K562 (cell line): ENCODE measurements at regions not wholly inside any gene's neighbourhood (a gene's known extent, or its start where the extent isn't known, plus 50 kb on each side); places are given as distances from the start of the nearest gene placed in this dataset.

Experiments used
- CREB1 ChIP-seq, 2 experiments: sonication (generic) in 1 of 2; formaldehyde crosslinking in 1 of 2; IDR thresholded peaks; 2 replicates each; pipeline versions ENCODE4 v1.6.1 to v1.8.0; 2012 to 2022; ENCODE audit warnings: inconsistent platforms in 1 of 2, mild to moderate bottlenecking in 1 of 2, missing genetic modification reagents in 1 of 2, moderate library complexity in 1 of 2
- CTCF ChIP-seq, 3 experiments: IDR thresholded peaks in 2 of 3; conservative IDR thresholded peaks in 1 of 3; 2 replicates each; pipeline ENCODE4 v1.5.1; 2011 to 2012; ENCODE audit warnings: low read length in 3 of 3, mild to moderate bottlenecking in 3 of 3, control low read depth in 2 of 3, improper control_type of control experiment in 1 of 3, inconsistent platforms in 1 of 3, low read depth in 1 of 3, mixed read lengths in 1 of 3, moderate library complexity in 1 of 3; ENCODE audit not compliant: insufficient read depth in 2 of 3
- EZH2 ChIP-seq: IDR thresholded peaks from 2 replicates; pipeline ENCODE4 v1.6.1; 2012; ENCODE audit warnings: low read depth, mild to moderate bottlenecking, inconsistent platforms, low read length, borderline replicate concordance
- GATA2 ChIP-seq: sonication (generic); formaldehyde crosslinking; IDR thresholded peaks from 2 replicates; pipeline ENCODE4 v1.4.0; 2020; ENCODE audit warnings: mild to moderate bottlenecking, missing genetic modification reagents
- HNRNPLL ChIP-seq: fragments of 200-400 bp; formaldehyde crosslinking; IDR thresholded peaks from 2 replicates; pipeline ENCODE4 v1.6.1; 2017; ENCODE audit warnings: low read length, low read depth, mild to moderate bottlenecking; ENCODE audit not compliant: poor library complexity, severe bottlenecking
- NONO ChIP-seq, 2 experiments: fragments of 200-400 bp in 1 of 2; fragments of 450-650 bp in 1 of 2; formaldehyde crosslinking in 1 of 2; IDR thresholded peaks; 2 replicates each; pipeline ENCODE4 v1.6.1; 2017; ENCODE audit warnings: low read depth in 2 of 2, mild to moderate bottlenecking in 2 of 2, moderate library complexity in 2 of 2, low read length in 1 of 2
- RAD21 ChIP-seq, 2 experiments: fragments of 250-450 bp in 1 of 2; fragments of 450-650 bp in 1 of 2; sonication (Bioruptor Pico) in 1 of 2; formaldehyde crosslinking in 1 of 2; IDR thresholded peaks in 1 of 2; conservative IDR thresholded peaks in 1 of 2; 2 replicates each; pipeline versions ENCODE4 v1.4.0 to v1.8.0; 2020 to 2022; ENCODE audit warnings: mild to moderate bottlenecking in 2 of 2, moderate library complexity in 1 of 2
- TAF1 ChIP-seq: IDR thresholded peaks from 2 replicates; pipeline ENCODE4 v1.6.1; 2011; ENCODE audit warnings: mild to moderate bottlenecking, low read length, moderate library complexity; ENCODE audit not compliant: insufficient read depth, control insufficient read depth, severe bottlenecking; ENCODE audit errors: extremely low read depth
- USF1 ChIP-seq: sonication (generic); formaldehyde crosslinking; IDR thresholded peaks from 2 replicates; pipeline ENCODE4 v1.9.0; 2022; ENCODE audit warnings: mild to moderate bottlenecking, missing genetic modification reagents
- ZNF140 ChIP-seq: fragments of 250-450 bp; sonication (Bioruptor Pico); IDR thresholded peaks from 2 replicates; pipeline ENCODE4 v1.8.0; 2021; ENCODE audit warnings: moderate library complexity, mild to moderate bottlenecking, inconsistent platforms

- no peak for TF ChIP-seq RAD21 (CRISPR knock-in tag; conservative IDR thresholded peaks at IDR 0.05 in 1 of 2, IDR thresholded peaks at IDR 0.05 in 1 of 2)
- no peak for TF ChIP-seq USF1 (CRISPR knock-in tag)
- no peak for TF ChIP-seq CTCF (IDR thresholded peaks at IDR 0.05 in 2 of 3, conservative IDR thresholded peaks at IDR 0.05 in 1 of 3; ENCODE audit: insufficient read depth in 2 of 3, low read depth in 1 of 3, low read length in 3 of 3)
- no peak for TF ChIP-seq EZH2
- TF ChIP-seq HNRNPLL, result no peak
- TF ChIP-seq TAF1, result no peak
- no peak for TF ChIP-seq GATA2 (CRISPR knock-in tag)
- TF ChIP-seq ZNF140 (CRISPR knock-in tag), result no peak
- no peak for TF ChIP-seq CREB1 (IDR thresholded peaks at IDR 0.05)
- TF ChIP-seq CREB1 (CRISPR knock-in tag; IDR thresholded peaks at IDR 0.05), result no peak
- TF ChIP-seq NONO (IDR thresholded peaks at IDR 0.05; ENCODE audit: low read depth in 2 of 2, low read length in 1 of 2), result no peak
Measured at GRCh38 chr1:222250376-222250775, 297.5 kb downstream of the HHIPL2 start.
